ENCODE measurements at regions not wholly inside any gene's neighbourhood (a gene's known extent, or its start where the extent isn't known, plus 50 kb on each side); places are given as distances from the start of the nearest gene placed in this dataset.

DNA sequence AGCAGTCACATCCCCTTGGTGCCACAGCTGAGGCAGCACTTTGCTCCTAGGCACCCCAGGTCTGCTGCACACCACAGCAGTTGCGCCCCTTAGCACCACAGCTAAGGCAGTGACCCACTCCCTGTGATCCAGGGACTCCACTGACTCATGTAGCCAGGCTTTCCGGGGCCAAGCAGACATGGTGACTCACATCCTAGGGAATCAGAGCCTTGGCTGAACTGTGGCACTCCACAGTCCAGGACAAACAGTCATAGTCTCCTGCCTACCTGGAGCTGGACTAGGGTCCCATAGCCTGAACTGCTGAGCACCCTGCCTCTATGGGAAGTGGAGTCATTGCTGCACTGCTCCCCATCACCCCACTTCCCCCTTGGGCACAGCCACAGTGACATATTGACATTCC, 338.7 kb downstream of the NPR3 start:
- TF ChIP-seq EZH2phosphoT487 (IDR thresholded peaks at IDR 0.05; ENCODE audit: borderline replicate concordance, low read length) (no peak), EZH2 (IDR thresholded peaks at IDR 0.05; ENCODE audit: low read length, unreplicated experiment) (no peak), CTCF (conservative IDR thresholded peaks at IDR 0.05; ENCODE audit: low read depth, low read length) (no peak)

All from PC-3 (cell line).